ENCODE measurements at regions not wholly inside any gene's neighbourhood (a gene's known extent, or its start where the extent isn't known, plus 50 kb on each side); places are given as distances from the start of the nearest gene placed in this dataset.

GRCh38 chr2:136332436-136333095 lies 214.6 kb upstream of the CXCR4 start (continued):
- no peak for TF ChIP-seq ZBTB49 (tag by site-specific recombination; IDR thresholded peaks at IDR 0.05; ENCODE audit: low read depth)
- TF ChIP-seq BCL6B (tag by site-specific recombination; IDR thresholded peaks at IDR 0.05) = no peak
- no peak for TF ChIP-seq KLF9 (tag by site-specific recombination; IDR thresholded peaks at IDR 0.05; ENCODE audit: low read depth)
- no peak for TF ChIP-seq ZNF391 (tag by site-specific recombination; IDR thresholded peaks at IDR 0.05; ENCODE audit: borderline replicate concordance, low read depth)
- no peak for TF ChIP-seq ZNF202 (tag by site-specific recombination; IDR thresholded peaks at IDR 0.05; ENCODE audit: borderline replicate concordance)
- no peak for TF ChIP-seq KLF7 (tag by site-specific recombination; IDR thresholded peaks at IDR 0.05; ENCODE audit: borderline replicate concordance)
- TF ChIP-seq KLF17 (tag by site-specific recombination; IDR thresholded peaks at IDR 0.05) = no peak
- TF ChIP-seq ZBTB26 (tag by site-specific recombination; optimal IDR thresholded peaks at IDR 0.05) = no peak

GRCh38 chr2:136331226-136331625 lies 213.3 kb upstream of the CXCR4 start:
- H3K27ac ChIP-seq (ENCODE audit: extremely low read depth, low read depth, low read length) = no peak overlapping the region
- POLR2A ChIA-PET = interaction anchor here (0.6 kb wide), 1 partner anchor 352 kb away, joined by 4 read pairs; no protein-coding TSS in a partner anchor
- no peak for TF ChIP-seq REST (tag by site-specific recombination; IDR thresholded peaks at IDR 0.05)
- H3K4me1 ChIP-seq (ENCODE audit: control insufficient read depth, insufficient read depth, low read length) = peaks cover 7% of the 10 kb centered on the region
- no peaks in the 10 kb centered on the region for H3K9me3 ChIP-seq (ENCODE audit: control insufficient read depth, insufficient read depth, low read depth, low read length)
- CTCF ChIA-PET = interaction anchor here (0.6 kb wide), 1 partner anchor 382 kb away, joined by 3 read pairs; no protein-coding TSS in a partner anchor
- no peaks in the 10 kb centered on the region for H3K36me3 ChIP-seq (ENCODE audit: control insufficient read depth in 2 of 2, insufficient read depth in 1 of 2, low read length in 2 of 2)
- no peak overlapping the region for H3K4me3 ChIP-seq (ENCODE audit: low read depth, low read length)

GRCh38 chr2:136328207-136328795 lies 210.4 kb upstream of the CXCR4 start:
- H3K4me3 ChIP-seq (ENCODE audit: low read depth, low read length) = no peak overlapping the region
- ChIA-PET POLR2A (no interaction called here), CTCF (no interaction called here)
- H3K4me1 ChIP-seq (ENCODE audit: control insufficient read depth, insufficient read depth, low read length) = peaks cover 7% of the 10 kb centered on the region
- no peak overlapping the region for H3K27ac ChIP-seq (ENCODE audit: extremely low read depth, low read depth, low read length)
- TF ChIP-seq BCL11A (tag by site-specific recombination; IDR thresholded peaks at IDR 0.05; ENCODE audit: low read depth) (no peak), ZNF404 (tag by site-specific recombination; IDR thresholded peaks at IDR 0.05) (no peak), ZBTB8A (tag by site-specific recombination; IDR thresholded peaks at IDR 0.05) (no peak), ZBTB26 (tag by site-specific recombination; optimal IDR thresholded peaks at IDR 0.05) (no peak), ZNF677 (tag by site-specific recombination; IDR thresholded peaks at IDR 0.05) (no peak), ZNF362 (tag by site-specific recombination; IDR thresholded peaks at IDR 0.05) (no peak), ZNF629 (tag by site-specific recombination; IDR thresholded peaks at IDR 0.05) (no peak)
- H3K9me3 ChIP-seq (ENCODE audit: control insufficient read depth, insufficient read depth, low read depth, low read length) = no peaks in the 10 kb centered on the region
- H3K36me3 ChIP-seq (ENCODE audit: control insufficient read depth in 2 of 2, insufficient read depth in 1 of 2, low read length in 2 of 2) = no peaks in the 10 kb centered on the region
